HepG2 (cell line): ENCODE measurements at regions not wholly inside any gene's neighbourhood (a gene's known extent, or its start where the extent isn't known, plus 50 kb on each side); places are given as distances from the start of the nearest gene placed in this dataset.

Experiments
- CTCF ChIP-seq: sonication (generic); formaldehyde crosslinking; IDR thresholded peaks from 2 replicates; pipeline ENCODE4 v1.5.0; 2020; ENCODE audit warnings: mild to moderate bottlenecking, missing genetic modification reagents, moderate library complexity
- MED13 ChIP-seq: sonication (generic); formaldehyde crosslinking; IDR thresholded peaks from 2 replicates; pipeline ENCODE4 v1.5.0; 2020; ENCODE audit warnings: missing genetic modification reagents
- POLR2A ChIP-seq, 2 experiments: IDR thresholded peaks; 2 replicates each; pipeline ENCODE4 v1.6.1; 2011; ENCODE audit warnings: low read depth in 2 of 2, low read length in 2 of 2, mild to moderate bottlenecking in 1 of 2, moderate library complexity in 1 of 2; ENCODE audit not compliant: insufficient read depth in 1 of 2
- ZNF121 ChIP-seq: sonication (generic); formaldehyde crosslinking; IDR thresholded peaks from 2 replicates; pipeline ENCODE4 v1.5.0; 2020; ENCODE audit warnings: mild to moderate bottlenecking, missing genetic modification reagents

- no peak for TF ChIP-seq ZNF121
- TF ChIP-seq POLR2A (IDR thresholded peaks at IDR 0.05; ENCODE audit: insufficient read depth in 1 of 2, low read depth in 2 of 2, low read length in 2 of 2) = no peak
- no peak for TF ChIP-seq CTCF
- TF ChIP-seq MED13 (CRISPR knock-in tag) = no peak
These were observed 540.3 kb upstream of the B3GALT2 start for GRCh38 chr1:193726722-193727121.
